ENCODE measurements at regions not wholly inside any gene's neighbourhood (a gene's known extent, or its start where the extent isn't known, plus 50 kb on each side); places are given as distances from the start of the nearest gene placed in this dataset.

DNA sequence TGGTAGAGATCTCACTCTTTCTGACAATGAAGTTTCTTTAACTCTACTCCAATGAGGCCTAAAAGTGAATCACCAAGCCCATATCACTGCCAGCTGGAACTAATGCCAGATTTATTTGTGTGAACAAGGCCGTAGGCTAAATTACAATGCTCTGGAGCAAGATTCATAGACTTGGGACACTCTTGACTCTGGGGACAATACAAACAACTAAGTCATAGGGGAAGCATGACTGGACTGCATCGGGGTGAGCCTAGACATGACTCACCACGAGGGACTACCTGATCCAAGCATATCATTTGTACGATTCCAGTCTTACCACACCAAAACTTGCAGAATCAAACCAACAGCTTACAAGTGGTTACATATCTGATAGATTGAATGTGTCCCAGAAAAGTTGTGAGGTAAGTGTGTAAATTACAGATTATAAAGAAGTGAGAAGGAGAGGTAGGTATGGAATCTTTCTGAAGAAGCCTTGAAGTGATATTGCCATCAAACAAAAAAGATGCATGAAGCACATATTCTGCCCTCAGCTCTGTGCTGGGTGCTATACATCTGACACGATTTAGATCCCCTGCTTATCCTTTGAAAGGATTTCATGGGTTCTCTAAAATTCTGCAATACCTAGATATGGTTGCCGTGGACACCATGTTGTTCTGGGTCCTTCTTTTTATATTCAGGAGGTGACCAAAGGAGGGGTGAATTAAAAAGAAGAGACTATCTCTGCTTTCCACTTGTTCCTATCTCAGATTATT is 199.3 kb upstream of the PDE4D start:
- WGBS, 5 donors, result 74 to 94% (median 88%) methylated on average over 6 of the region's 6 CpGs
- DNase-seq, result no peak
- Histone ChIP-seq H3K27ac (no peak overlapping the region), H3K27me3 (replicated peaks in 1 of 7) (no peaks in the 10 kb centered on the region), H3K4me3 (no peak overlapping the region), H3K9me3 (peaks cover under 1 to 13% (median 5%) of the 10 kb centered on the region in 8 donors), H3K4me1 (no peaks in the 10 kb centered on the region), H3K36me3 (no peaks in the 10 kb centered on the region)
- TF ChIP-seq, protein P1, sequence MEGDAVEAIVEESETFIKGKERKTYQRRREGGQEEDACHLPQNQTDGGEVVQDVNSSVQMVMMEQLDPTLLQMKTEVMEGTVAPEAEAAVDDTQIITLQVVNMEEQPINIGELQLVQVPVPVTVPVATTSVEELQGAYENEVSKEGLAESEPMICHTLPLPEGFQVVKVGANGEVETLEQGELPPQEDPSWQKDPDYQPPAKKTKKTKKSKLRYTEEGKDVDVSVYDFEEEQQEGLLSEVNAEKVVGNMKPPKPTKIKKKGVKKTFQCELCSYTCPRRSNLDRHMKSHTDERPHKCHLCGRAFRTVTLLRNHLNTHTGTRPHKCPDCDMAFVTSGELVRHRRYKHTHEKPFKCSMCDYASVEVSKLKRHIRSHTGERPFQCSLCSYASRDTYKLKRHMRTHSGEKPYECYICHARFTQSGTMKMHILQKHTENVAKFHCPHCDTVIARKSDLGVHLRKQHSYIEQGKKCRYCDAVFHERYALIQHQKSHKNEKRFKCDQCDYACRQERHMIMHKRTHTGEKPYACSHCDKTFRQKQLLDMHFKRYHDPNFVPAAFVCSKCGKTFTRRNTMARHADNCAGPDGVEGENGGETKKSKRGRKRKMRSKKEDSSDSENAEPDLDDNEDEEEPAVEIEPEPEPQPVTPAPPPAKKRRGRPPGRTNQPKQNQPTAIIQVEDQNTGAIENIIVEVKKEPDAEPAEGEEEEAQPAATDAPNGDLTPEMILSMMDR (IDR thresholded peaks at IDR 0.05 in 8 of 11, conservative IDR thresholded peaks at IDR 0.05 in 3 of 11), result no peak
- TF ChIP-seq POLR2A (IDR thresholded peaks at IDR 0.05) (no peak), POLR2AphosphoS5 (IDR thresholded peaks at IDR 0.05) (no peak)
- intact Hi-C loops (cut with DNase I; ENCODE audit: low total_unique reads), result no loop called here

DNA sequence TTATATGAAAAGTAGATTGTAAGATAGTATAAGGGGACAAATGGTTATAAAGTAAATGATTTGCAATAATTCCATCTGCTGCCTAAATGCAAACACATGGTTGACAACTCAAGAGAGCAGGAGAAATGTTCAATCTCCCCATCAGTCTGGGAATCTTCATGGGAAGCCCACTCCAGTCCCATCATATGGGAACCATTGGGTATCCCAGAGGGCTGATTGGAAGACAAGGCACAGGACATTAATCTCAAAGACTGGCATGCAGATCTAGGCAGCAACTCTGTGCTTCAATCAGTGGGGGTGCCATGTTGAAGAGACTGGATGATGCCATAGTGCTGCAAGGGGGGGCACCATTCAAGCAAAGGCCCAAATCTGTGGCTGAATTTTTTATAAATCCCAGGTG is 193.1 kb upstream of the PDE4D start:
- H3K4me1 ChIP-seq, result no peaks in the 10 kb centered on the region
- no peak overlapping the region for H3K27ac ChIP-seq
- H3K4me3 ChIP-seq, result no peak overlapping the region
- no peaks in the 10 kb centered on the region for H3K27me3 ChIP-seq (replicated peaks in 1 of 7)
- no peak for TF ChIP-seq POLR2A (IDR thresholded peaks at IDR 0.05)
- TF ChIP-seq POLR2AphosphoS5 (IDR thresholded peaks at IDR 0.05), result no peak
- TF ChIP-seq, protein P1 (IDR thresholded peaks at IDR 0.05 in 8 of 11, conservative IDR thresholded peaks at IDR 0.05 in 3 of 11), result no peak
- no peak for DNase-seq
- intact Hi-C loops (cut with DNase I; ENCODE audit: low total_unique reads), result no loop called here
- peaks cover 5 to 31% (median 23%) of the 10 kb centered on the region in 8 donors for H3K9me3 ChIP-seq
- no peaks in the 10 kb centered on the region for H3K36me3 ChIP-seq

DNA sequence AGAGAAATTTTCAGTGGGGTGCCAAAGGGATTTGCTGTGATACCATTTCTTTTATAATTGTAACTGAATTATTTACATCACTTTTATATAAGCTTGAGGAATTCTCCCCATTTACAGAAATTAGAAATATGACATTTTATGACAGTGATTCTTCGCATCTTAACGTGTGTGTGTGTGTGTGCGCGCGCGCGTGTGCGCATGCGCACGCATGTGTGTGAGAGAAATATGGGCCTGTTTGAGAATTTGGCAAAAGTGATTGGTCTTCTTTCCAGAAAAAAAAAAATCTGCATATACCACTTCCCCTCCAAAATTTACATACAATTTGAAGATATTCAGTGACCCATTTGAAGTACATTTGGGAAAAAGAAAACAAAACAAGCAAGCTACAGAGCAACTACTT is 190.7 kb upstream of the PDE4D start:
- DNase-seq, result no peak
- Histone ChIP-seq H3K36me3 (no peaks in the 10 kb centered on the region), H3K4me1 (no peaks in the 10 kb centered on the region), H3K27ac (peak overlapping the region in 1 of 8 donors; percentile 70), H3K27me3 (replicated peaks in 1 of 7) (no peaks in the 10 kb centered on the region), H3K4me3 (no peak overlapping the region), H3K9me3 (peaks cover 5 to 43% (median 31%) of the 10 kb centered on the region in 8 donors)
- 92 to 99% (median 95%) methylated on average over 10 of the region's 10 CpGs for WGBS, 5 donors
- intact Hi-C loops (cut with DNase I; ENCODE audit: low total_unique reads), result no loop called here
- TF ChIP-seq POLR2A (IDR thresholded peaks at IDR 0.05) (no peak), POLR2AphosphoS5 (IDR thresholded peaks at IDR 0.05) (no peak)
- TF ChIP-seq, protein P1 (IDR thresholded peaks at IDR 0.05 in 8 of 11, conservative IDR thresholded peaks at IDR 0.05 in 3 of 11), result no peak

- Histone ChIP-seq H3K27me3 (replicated peaks in 1 of 7) (no peaks in the 10 kb centered on the region), H3K9me3 (peaks cover 0 to 61% (median 38%) of the 10 kb centered on the region in 8 donors), H3K36me3 (no peaks in the 10 kb centered on the region), H3K4me1 (no peaks in the 10 kb centered on the region), H3K27ac (no peak overlapping the region), H3K4me3 (no peak overlapping the region)
- no peak for DNase-seq
- 50 to 83% (median 70%) methylated on average over 1 to 2 of the region's 2 CpGs for WGBS, 5 donors
- intact Hi-C loops (cut with DNase I; ENCODE audit: low total_unique reads), result no loop called here
- TF ChIP-seq POLR2A (IDR thresholded peaks at IDR 0.05), result no peak
- no peak for TF ChIP-seq POLR2AphosphoS5 (IDR thresholded peaks at IDR 0.05)
- TF ChIP-seq, protein P1 (IDR thresholded peaks at IDR 0.05 in 8 of 11, conservative IDR thresholded peaks at IDR 0.05 in 3 of 11), result no peak
Measured at GRCh38 chr5:60077292-60077691, 183.8 kb upstream of the PDE4D start.

Data from spleen (tissue), 11 donors.